Renal cortical epithelial cell (primary cell): ENCODE measurements at regions not wholly inside any gene's neighbourhood (a gene's known extent, or its start where the extent isn't known, plus 50 kb on each side); places are given as distances from the start of the nearest gene placed in this dataset.
A peak's percentile ranks its signal among the peaks of the same experiment; 100 is the strongest.
"Not testable (repeated sequence)": the region's sequence is repeated elsewhere in the genome, so short reads cannot be mapped to it uniquely, and the experiment has no call there.

ENCODE experiments used
- DNase-seq: peaks from one replicate; pipeline ENCODE4 v3.0.0-alpha.2; 2011; ENCODE audit warnings: low read depth

- DNase-seq = no peak
Measured at GRCh38 chr2:58720770-58721697, 479.9 kb upstream of the FANCL start.

GRCh38 chr2:58720033-58720769 lies 479.1 kb upstream of the FANCL start:
- no peak for DNase-seq

- DNase-seq = no peak
Measured at GRCh38 chr2:58715344-58715743, 474.2 kb upstream of the FANCL start.

DNA sequence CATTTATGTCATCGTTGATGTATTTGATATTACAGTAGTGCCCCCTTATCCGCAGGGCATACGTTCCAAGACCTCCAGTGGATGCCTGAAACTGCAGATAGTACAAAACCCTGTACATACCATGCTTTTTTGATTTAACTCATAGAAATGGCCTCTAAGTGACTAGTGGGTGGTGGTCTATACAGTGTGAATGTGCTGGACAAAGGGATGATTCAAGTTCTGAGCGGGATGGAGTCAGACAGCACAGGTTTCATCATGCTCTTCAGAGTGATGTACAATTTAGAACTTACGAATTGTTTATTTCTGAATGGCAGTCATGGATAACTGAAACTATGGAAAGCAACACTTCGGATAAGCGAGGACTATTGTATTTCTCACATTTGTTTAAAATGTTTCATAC lies 473.1 kb upstream of the FANCL start:
- no peak for DNase-seq

DNA sequence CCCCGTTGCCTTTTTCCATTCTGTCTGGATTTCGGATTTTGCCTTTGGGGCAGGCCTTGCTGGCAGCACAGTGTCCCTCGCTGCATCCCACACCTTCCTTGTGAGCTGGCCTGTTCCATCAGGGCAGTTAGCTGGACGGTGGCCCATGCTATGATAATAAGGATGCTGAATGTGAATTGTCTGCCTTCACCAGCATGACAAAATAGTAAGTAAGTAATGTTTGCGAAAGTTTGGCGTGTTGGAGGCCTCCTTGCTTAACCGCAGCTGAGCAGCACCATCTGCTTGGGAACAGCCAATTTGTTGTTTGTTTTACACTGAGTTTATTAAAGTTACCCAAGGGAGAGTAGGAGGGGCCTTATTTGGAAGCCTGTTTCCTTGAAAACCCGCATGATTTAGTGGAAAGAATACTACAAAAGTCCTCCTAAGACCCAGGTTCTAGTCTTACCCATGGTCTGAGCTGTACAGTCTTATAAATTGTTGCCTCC lies 469.7 kb upstream of the FANCL start:
- DNase-seq = no peak

DNA sequence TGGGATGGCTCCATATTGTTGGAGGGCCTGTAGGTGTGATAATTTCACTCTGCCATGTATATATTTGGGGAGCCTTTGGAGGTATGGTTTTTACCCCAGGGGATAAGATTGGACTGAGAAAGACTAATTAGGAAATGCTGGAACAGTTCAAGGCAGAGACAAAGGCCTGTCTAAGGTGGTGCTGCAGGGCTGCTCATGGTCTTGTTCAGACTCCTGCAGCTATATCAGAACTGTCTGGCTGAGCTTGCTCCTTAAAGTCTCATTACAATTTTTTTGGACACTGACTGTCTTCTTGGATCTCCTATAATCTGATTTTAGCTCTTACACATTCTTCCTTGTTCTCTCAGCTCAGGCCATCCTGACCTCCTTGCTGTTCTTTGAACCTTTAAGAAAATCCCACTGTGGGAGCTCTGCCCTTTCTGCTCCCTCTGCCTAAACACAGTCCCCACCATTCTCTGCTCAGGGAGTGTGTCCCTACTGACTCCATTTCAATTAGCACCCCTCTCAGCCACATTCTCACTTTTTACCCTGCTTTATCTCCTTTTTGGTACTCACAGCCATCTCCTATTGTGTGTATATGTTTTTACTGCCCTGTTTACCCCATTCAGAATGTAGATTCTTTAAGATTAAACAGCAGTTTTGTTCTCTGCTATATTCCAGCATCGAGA lies 468.7 kb upstream of the FANCL start:
- no peak for DNase-seq

DNA sequence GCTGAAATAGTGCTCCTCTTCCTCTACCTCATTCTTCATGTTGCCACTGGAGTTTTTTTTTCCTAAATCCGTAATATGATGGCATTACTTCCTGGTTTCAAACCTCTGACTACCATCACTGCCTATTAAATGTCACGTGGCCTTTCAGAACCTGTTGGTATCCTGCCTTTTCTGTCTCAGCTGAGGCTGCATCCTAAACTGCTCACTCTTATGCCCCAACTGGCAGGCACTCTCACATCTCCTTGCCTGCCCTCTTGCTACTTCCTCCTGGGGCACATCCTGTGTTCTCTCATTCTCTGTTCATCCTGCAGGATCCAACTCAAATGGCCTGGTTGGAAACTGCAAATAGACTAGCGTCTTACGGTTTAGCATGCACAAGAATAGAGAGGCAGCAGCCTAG lies 468.1 kb upstream of the FANCL start:
- no peak for DNase-seq

DNA sequence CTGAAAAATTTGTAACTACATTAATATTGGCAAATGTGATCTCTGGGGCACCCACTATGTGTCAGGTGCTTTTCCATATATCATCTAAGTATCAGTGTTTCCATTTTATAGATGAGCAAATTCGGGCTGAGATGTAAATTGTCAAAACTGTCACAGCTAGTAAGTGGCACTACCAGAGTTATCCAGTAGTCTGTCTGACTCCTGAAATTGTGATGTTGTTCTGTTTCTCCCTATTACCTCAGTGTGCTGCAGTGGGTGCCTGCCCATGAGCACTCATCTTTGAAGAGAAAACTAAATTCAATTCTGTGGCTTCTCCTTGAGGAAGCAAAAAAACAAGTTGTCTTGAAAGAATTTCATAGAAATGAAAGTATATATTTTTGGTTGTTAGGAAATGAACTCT lies 467.4 kb upstream of the FANCL start:
- no peak for DNase-seq

DNA sequence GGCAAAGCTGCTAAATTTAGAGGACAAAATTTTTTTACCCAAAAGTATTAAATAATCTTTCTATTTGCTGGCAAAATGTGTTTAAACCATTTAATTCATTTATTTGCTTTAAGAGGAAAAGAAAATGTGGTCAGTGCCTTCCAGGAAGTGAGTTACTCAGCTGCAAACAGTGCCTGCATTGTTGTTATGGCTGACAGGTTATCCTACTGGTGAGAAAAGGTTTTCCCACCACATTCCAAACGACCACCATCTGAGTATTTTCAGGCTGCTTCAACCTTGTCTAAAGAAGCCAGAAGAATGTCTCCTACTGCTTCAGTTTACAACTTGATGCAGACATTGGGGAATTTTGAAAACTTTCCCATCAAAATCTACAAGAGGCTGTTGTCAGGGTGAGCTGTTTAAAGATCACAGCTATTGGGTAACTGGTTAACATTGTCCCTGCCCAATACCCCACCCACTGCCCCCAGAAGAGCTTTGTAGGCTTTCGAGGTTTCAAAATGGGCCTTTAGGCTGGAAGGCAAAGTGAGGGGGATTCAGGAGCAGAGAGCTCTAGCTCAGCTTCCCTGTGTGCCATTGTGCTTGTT lies 461.3 kb upstream of the FANCL start:
- DNase-seq = peak; percentile 88

DNA sequence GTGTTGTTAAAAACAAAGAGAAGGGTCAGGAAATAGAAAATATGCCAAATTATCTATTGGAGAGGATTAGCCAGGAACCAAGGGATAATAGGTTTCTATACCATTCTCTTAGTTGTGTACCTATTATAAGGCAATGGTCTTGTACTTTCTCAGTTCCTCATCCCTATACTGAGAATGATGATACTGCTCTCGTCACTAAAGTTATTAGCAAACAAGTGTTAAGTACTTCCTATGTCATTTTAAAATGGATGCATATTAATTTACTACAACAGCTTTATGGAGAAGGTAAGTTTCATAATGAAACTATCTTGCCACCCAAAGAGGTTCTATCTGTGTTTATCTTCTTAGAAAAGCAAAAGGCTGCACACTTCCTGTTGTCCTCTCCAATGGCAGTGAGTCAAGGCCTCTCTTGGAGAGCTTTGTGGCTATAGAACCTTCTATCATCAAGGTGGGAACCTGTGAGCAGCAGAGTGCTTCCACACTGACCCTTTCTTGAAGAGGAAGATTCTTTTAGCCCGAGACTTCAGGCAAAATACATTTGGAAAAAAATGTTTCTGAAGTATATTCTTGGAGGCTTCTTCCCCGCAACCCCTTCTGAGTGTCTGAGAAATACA lies 460.7 kb upstream of the FANCL start:
- DNase-seq = no peak

DNA sequence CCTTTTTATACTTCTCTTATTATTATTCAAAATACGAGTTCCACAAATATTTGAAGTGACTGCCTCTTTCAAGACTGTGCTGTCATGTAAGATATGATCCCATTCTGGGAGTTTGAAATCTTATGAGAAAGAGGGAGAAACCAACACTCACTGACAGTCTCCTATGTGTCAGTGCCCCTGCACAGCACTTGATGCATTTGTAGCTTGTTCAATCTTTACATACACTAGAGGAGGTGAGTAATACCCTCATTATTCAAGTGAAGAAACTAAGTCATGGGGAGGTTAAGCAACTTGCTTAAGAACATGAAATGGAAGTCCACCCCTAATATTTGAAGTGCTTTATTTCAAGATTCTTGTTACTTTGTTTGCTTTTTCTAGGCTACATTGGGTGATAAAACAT lies 459.5 kb upstream of the FANCL start:
- DNase-seq = peak; percentile 6

DNA sequence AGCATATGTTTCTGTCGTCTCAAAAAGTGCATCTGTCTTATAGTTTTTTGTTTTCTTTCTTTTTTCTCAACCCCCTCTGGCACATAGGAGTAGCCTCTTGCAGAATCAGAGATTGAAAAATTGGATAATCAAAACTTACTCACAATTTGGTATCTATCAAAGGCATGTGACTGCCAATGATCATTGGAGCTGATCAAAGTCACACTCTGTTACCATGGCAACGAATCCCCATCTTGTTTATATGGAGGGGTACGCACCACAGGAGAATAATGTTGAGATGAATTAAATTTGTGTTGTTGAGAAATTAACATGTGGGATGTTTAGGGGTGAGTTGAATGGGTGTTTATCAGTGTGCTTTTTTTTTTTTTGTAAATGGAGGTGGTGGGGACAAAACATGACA lies 458.3 kb upstream of the FANCL start:
- DNase-seq = no peak

- no peak for DNase-seq
Measured at GRCh38 chr2:58698620-58699019, 457.5 kb upstream of the FANCL start.

DNA sequence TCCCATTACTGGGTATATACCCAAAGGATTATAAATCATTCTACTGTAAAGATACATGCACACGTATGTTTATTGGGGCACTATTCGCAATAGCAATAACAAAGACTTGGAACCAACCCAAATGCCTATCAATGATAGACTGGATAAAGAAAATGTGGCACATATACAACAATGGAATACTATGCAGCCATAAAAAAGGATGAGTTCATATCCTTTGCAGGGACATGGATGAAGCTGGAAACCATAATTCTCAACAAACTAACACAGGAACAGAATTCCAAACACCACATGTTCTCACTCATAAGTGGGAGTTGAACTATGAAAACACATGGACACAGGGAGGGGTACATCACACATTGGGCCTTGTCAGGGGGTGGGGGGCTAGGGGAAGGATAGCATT lies 453.0 kb upstream of the FANCL start:
- not testable (repeated sequence) for DNase-seq

DNA sequence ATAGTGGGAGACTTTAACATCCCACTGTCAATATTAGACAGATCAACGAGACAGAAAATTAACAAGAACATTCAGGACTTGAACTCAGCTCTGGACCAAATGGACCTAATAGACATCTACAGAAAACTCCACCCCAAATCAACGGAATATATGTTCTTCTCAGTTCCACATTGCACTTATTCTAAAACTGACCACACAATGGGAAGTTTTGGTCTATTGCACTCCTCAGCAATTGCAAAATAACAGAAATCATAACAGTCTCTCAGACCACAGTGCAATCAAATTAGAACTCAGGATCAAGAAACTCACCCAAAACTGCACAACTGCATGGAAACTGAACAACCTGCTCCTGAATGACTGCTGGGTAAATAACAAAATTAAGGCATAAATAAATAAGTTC lies 449.9 kb upstream of the FANCL start:
- DNase-seq = not testable (repeated sequence)

DNA sequence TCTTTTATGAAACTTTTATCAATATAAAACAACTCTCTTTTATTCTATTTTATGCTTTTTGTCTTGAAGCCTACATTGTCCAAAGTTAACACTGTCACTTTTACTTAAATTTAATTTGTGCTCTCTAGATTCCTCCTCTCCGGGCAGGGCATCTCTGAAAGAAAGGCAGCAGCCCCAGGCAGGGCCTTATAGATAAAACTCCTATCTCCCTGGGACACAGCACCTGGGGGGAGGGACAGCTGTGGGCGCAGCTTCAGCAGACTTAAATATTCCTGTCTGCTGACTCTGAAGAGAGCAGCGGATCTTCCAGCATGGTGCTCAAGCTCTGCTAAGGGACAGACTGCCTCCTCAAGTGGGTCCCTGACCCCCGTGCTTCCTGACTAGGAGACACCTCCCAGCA lies 447.7 kb upstream of the FANCL start:
- DNase-seq = no peak

GRCh38 chr2:58686776-58687175 lies 445.7 kb upstream of the FANCL start:
- DNase-seq = no peak

- DNase-seq = peak; percentile 11
Measured at GRCh38 chr2:58680755-58681310, 439.7 kb upstream of the FANCL start.

DNA sequence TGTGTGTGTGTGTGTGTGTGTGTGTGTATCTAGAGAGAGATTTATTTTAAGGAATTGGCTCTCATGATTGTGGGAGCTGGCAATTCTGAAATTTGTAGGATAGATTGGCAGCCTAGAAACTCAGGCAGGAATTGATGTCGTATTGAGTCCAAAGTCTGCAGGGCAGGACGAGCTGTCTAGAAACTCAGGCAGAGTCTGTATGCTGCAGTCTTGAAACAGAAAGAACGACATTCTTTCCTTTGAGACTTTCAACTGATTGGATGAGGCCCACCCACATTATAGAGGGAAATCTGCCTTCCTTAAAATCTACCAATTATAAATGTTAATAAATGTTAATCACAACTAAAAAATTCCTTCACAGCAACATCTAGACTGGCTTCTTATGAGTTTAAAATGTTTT lies 436.6 kb upstream of the FANCL start:
- no peak for DNase-seq

- no peak for DNase-seq
Measured at GRCh38 chr2:58671675-58672074, 430.6 kb upstream of the FANCL start.

DNA sequence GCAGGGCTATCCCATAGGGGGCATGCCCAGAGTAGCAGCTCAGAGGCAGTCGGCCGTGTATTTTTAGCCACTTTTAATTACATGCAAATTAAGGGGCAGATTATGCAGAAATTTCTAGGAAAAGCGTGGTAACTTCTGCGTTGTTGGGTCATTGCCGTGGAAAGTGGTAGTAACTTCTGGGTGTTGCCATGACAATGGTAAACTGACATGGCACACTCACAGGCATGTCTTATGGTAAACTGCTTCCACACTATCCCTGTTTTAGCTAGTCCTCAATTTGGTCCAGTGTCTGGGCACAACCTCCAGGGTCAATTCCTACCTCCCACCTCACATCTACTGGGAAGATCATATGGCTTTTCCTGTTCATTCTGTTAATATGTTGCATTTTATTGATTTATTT lies 428.9 kb upstream of the FANCL start:
- DNase-seq = no peak
